GM13976 (cell line): ENCODE measurements at regions not wholly inside any gene's neighbourhood (a gene's known extent, or its start where the extent isn't known, plus 50 kb on each side); places are given as distances from the start of the nearest gene placed in this dataset.

Experiments
- DNase-seq: peaks from one replicate; pipeline ENCODE4 v3.0.0; 2012; ENCODE audit warnings: low spot score
- in situ Hi-C: fragments of 300-500 bp; cut with MboI; formaldehyde crosslinking; loops from one replicate; pipeline ENCODE4 v1.12.0; 2022; ENCODE audit warnings: low sequenced_read_pairs, mixed read lengths, inconsistent platforms; ENCODE audit not compliant: unreplicated experiment
- TF ChIP-seq, protein P1 (sequence below): IDR thresholded peaks from 2 replicates; pipeline ENCODE4 v1.5.1; 2012; ENCODE audit warnings: borderline replicate concordance, mild to moderate bottlenecking; ENCODE audit not compliant: insufficient read depth; ENCODE audit errors: extremely low read depth, missing control alignments, control extremely low read depth

DNA sequence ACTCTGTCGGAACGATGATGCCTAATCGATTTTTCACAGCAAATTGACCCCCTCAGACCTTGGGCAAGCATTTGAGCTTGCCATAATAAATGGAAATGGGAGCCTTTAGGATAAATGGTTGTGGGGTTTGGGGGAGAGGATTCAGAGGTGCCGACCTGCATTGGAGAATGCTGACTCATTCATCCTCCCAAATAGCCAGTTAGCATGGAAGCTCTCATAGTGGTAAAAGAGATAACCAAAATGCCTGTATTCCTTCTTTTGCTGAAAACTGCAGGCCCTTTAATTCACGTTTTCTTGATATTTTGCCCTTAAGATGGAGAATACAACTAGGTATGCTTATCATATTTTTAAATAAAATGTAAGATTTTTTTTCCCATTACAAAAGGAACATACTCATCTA is 392.6 kb upstream of the DEPDC1 start:
- TF ChIP-seq, protein P1, sequence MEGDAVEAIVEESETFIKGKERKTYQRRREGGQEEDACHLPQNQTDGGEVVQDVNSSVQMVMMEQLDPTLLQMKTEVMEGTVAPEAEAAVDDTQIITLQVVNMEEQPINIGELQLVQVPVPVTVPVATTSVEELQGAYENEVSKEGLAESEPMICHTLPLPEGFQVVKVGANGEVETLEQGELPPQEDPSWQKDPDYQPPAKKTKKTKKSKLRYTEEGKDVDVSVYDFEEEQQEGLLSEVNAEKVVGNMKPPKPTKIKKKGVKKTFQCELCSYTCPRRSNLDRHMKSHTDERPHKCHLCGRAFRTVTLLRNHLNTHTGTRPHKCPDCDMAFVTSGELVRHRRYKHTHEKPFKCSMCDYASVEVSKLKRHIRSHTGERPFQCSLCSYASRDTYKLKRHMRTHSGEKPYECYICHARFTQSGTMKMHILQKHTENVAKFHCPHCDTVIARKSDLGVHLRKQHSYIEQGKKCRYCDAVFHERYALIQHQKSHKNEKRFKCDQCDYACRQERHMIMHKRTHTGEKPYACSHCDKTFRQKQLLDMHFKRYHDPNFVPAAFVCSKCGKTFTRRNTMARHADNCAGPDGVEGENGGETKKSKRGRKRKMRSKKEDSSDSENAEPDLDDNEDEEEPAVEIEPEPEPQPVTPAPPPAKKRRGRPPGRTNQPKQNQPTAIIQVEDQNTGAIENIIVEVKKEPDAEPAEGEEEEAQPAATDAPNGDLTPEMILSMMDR: no peak
- DNase-seq: no peak
- in situ Hi-C loops: no loop called here

DNA sequence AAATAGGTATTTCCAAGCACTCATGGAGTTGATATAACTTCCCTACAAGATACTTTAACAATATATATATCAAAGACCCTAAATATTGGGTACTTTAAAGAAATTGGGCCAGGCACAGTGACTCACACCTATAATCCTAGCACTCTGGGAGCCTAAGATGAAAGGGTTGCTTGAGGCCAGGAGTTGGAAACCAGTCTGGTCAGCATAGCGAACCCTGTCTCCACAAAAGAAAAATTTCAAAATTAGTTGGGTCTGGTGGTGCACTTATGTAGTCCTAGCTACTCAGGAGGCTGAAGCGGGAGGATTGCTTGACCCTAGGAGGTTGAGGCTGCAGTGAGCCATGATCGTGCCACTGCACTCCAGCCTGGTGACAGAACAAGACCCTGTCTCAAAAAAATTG is 393.9 kb upstream of the DEPDC1 start:
- DNase-seq: no peak
- in situ Hi-C loops: no loop called here
- TF ChIP-seq, protein P1: no peak

DNA sequence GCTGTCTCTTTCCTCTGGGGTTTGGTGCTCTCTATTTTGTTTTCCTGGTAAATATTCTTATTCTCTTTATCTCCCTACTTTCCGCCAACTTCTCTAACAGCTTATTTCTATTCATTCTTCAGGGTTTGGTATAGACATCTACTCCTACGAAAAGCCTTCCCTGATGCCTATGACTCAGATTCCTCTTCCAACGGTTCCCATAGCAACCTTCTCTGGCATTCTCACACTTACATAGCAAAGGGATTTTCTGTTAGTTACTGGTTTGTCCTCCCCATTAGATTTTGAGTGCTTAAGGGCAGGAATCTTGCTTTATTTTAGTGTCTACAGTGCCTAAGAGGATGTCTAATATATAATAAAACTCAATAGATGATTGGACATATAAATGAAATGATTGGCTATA is 407.6 kb upstream of the DEPDC1 start:
- in situ Hi-C loops: no loop called here
- no peak for DNase-seq
- TF ChIP-seq, protein P1: no peak

DNA sequence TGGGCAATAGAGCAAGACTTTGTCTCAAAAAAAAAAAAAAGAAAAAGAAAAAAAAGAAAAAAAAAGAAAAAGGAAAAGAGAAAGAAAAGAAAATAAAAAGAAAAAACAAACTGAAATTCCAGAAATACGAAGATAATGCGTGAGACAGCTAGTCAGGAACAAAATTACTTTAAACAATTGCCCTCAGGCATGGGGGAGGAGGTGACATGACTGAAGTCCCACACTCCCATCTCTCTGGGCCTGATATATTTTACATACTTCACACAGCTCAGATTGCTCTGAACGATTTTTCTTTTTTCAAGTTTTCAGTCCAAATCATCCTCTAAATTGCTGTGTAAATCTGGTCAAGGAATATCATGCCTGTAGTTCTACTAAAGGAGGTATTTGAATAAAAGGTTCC is 409.5 kb upstream of the DEPDC1 start:
- in situ Hi-C loops: no loop called here
- DNase-seq: no peak
- TF ChIP-seq, protein P1: no peak

GRCh38 chr1:68907491-68907890 is 410.6 kb upstream of the DEPDC1 start:
- in situ Hi-C loops: no loop called here

DNA sequence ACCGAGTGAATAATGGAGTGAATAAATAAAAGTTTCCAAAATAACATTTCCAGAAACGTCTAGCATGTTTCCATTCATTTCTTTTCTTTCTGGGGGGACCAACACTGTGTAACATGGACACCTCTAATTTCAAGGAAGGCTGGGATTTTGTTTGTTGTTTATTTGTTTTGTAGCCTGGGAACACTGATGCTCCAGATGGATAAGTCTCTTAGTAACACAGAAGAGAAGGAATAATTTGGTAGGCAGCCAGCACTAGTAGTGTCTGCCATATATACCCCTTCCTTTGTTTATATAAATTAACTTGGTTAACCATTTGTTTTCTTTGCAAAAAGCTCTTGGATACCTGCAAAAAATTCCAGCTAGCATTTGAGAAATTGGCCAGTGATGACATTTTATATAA is 411.4 kb upstream of the DEPDC1 start:
- DNase-seq: no peak
- TF ChIP-seq, protein P1: no peak
- in situ Hi-C loops: no loop called here

More at GRCh38 chr1:68907491-68907890, 410.6 kb upstream of the DEPDC1 start:
- TF ChIP-seq, protein P1: no peak
- DNase-seq: no peak

DNA sequence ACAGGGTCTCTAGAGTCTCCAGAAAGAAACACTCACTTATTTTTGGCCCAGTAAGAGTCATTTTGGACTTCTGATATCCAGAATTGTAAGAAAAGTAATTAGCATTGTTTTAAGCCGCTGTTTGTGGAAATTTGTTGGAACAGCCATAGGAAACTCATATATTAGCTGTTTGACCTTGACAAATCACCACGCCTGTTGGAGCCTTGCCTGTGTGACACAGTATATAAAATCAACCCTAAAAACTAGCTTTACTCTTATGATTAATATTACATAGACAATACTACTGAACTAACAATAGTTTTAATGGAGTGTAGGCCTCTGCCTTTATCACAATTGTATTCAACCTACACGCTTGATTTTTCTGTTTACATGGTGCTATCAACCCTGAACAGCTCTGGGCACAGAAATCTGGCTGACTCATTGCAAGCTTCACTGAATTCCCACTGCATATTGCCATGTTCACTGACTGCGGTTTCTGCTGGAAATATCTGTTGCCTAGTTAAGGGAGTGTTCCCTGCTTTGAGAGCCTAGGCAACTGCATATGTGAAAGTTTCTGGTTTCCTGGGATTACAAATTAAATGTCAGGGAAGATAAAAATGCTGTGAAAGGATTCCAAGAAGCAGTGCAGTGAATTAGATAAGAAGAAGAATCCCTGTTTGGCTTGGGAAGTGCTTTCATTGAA is 419.5 kb upstream of the DEPDC1 start:
- DNase-seq: no peak
- TF ChIP-seq, protein P1: no peak
- in situ Hi-C loops: no loop called here
